Omental fat pad (tissue), 3 donors: ENCODE measurements at regions not wholly inside any gene's neighbourhood (a gene's known extent, or its start where the extent isn't known, plus 50 kb on each side); places are given as distances from the start of the nearest gene placed in this dataset.

Experiments
- ATAC-seq: fragments of 150-250 bp; one replicate; pipeline ENCODE4 v1.9.1; 2016; ENCODE audit warnings: mild to moderate bottlenecking, moderate library complexity; ENCODE audit not compliant: low FRiP score
- DNase-seq: peaks from one replicate; pipeline ENCODE4 v3.0.0-alpha.2; 2019; ENCODE audit warnings: low spot score
- TF ChIP-seq, protein P1 (sequence below), 3 donors: fragments of 450-650 bp; IDR thresholded peaks; one replicate each; pipeline ENCODE4 v1.5.1; 2016 to 2017; ENCODE audit warnings: antibody characterized with exemption in 3 of 3, mild to moderate bottlenecking in 3 of 3, moderate library complexity in 2 of 3

DNA sequence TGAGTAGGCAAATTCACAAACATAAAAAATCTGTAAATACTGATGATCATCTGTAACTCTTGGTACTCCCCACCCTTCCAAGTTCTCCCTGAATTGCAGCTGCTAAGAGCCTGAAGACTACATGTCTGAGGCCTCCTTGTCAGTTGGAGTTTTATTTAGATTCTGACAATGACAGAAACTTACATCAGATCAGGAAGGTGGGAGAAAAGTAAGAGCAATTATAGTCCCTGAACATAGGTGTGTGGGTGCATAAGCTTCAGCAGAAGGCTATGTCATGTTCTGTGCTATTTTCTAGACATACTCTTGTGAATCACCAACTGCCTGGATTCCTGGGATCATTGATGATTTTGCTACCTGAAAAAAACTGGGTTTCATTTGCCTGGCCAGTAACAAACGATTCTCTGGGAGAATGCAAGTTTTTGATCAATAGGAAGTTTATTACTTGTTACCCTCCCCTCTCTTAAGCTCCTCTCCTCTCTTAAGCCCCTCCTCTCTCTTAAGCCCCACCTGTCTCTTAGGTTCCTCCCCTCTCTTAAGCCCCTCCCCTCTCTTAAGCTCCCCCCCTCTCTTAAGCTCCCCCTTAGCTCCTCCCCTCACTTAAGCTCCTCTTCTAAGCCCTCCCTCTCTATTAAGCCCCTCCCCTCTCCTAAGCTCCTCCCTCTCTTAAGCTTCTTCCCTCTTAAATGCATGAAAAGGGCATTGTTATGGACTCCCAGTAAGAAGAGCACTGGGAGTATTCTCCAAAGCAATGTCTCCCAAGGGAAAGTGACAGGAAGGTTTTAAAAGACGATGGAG, 1183.4 kb upstream of the AUTS2 start:
- TF ChIP-seq, protein P1, sequence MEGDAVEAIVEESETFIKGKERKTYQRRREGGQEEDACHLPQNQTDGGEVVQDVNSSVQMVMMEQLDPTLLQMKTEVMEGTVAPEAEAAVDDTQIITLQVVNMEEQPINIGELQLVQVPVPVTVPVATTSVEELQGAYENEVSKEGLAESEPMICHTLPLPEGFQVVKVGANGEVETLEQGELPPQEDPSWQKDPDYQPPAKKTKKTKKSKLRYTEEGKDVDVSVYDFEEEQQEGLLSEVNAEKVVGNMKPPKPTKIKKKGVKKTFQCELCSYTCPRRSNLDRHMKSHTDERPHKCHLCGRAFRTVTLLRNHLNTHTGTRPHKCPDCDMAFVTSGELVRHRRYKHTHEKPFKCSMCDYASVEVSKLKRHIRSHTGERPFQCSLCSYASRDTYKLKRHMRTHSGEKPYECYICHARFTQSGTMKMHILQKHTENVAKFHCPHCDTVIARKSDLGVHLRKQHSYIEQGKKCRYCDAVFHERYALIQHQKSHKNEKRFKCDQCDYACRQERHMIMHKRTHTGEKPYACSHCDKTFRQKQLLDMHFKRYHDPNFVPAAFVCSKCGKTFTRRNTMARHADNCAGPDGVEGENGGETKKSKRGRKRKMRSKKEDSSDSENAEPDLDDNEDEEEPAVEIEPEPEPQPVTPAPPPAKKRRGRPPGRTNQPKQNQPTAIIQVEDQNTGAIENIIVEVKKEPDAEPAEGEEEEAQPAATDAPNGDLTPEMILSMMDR (IDR thresholded peaks at IDR 0.05): no peak
- DNase-seq (no peak), ATAC-seq (no peak)

DNA sequence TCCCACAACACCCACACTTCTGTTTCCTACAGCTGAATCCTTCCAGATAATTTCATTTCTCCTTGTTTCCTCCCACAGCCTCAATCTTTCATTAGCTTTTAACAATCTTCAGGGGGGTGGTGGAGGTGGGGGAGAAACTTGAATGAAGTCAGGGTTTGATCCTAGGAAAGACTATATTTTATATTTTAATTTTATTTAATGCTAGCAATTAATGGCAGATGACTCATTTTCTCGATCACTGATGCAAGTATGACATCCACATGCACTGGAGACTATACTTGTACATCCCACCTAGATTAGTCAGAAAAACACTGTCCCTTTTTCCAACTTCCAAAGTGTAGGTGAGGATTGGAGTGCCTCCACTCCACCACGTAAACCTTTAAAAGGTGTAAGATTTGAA, 1181.3 kb upstream of the AUTS2 start:
- no peak for DNase-seq
- TF ChIP-seq, protein P1 (IDR thresholded peaks at IDR 0.05): no peak

DNA sequence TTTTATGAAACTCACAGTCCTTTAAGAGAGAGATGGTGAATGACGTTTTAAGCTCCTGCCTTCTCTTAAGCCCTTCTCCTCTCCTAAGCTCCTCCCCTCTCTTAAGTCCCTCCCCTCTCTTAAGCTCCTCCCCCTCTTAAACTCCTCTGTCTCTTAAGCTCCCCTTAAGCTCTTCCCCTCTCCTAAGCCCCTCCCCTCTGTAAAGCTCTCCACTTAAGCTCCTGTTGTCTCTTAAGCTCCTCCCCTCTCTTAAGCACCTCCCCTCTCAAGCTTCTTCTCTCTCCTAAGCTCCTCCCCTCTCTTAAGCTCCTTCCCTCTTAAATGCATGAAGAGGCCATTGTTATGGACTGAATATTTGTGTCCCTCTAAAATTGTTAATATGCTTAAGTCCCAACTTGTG, 1180.6 kb upstream of the AUTS2 start:
- ATAC-seq: no peak
- DNase-seq: no peak
- TF ChIP-seq, protein P1 (IDR thresholded peaks at IDR 0.05): no peak

More for the DNA sequence above, 1181.3 kb upstream of the AUTS2 start:
- no peak for ATAC-seq

DNA sequence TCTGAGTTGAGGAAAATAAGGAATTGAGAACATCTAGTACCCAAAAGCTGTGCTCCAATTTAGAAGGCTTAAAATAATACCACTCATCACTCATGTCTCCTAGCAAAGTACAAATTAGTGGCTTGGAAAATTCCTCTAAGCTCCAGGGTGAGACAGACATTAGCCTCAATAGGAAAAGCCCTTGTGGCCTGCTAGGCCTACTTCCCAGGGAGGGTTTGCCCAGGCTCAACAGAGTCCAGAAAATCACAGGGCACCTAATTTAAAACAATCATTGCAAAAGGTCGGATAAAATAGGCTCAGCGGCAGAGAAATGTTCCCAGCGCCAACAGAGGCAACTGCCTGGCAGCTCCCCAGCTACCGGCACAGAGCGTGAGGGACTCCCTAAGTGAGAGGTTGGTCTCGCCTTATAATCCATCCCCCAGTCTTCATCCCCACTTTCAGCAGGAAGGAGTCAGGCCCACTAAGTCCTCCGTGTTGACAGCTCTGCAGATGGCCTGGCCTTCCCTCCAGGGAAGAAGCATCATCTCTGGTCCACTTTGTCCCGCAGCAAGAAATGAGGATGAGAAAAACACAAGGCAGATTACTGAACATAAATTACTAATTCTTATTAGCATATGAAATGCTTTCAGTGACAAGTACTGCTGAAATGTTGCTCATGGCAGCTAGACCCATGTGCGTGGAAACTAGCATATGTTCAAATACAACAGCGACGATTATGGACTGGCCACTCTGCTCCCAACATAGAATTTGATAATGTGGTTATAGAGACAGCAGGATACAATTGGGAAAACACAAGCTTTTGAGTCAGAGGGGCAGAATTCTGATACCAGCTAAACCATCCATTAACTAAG, 1177.7 kb upstream of the AUTS2 start:
- no peak for ATAC-seq
- DNase-seq: no peak
- TF ChIP-seq, protein P1 (IDR thresholded peaks at IDR 0.05): no peak

DNA sequence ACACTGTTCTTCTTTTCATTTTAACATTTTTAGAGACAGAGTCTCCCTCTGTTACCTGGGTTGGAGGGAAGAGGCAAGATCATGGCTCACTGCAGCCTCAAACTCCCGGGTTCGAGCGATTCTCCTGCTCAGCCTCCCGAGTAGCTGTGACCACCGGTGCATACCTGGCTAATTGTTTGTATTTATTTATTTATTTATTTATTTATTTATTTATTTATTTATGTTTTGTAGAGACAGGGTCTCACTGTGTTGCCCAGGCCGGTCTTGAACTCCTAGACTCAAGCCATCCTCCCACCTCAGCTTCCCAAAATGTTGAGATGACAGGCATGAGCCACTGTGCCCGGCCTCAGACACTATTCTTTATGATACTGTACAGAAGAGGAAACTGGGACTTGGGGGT, 1176.6 kb upstream of the AUTS2 start:
- TF ChIP-seq, protein P1 (IDR thresholded peaks at IDR 0.05): no peak
- ATAC-seq: no peak
- DNase-seq: no peak

DNA sequence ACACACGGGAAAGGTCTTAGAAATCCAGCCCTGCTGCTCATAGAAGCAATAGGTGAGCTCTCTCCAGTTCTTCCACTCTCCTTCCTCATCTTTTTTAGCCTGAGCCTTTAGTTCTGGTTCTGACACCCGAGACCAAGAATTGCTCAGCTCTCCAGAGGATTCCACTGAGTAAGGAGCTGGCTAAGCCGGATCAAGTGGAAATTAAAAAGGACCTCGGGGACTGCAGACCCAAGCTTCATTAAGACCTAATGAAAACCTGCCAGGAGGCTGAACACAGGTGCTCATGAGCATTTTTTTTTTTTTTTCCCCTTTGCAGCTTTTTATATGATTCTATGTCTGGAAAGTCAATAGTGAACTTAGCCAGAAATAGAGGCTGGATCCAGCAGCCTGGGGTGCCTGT, 1176.0 kb upstream of the AUTS2 start:
- ATAC-seq (no peak), DNase-seq (no peak)
- TF ChIP-seq, protein P1 (IDR thresholded peaks at IDR 0.05): no peak
